ENCODE measurements at regions not wholly inside any gene's neighbourhood (a gene's known extent, or its start where the extent isn't known, plus 50 kb on each side); places are given as distances from the start of the nearest gene placed in this dataset.

GRCh38 chr11:13076961-13077360, 67.8 kb downstream of the RASSF10 start:
- DNase-seq (ENCODE audit: low read depth) = no peak

GRCh38 chr11:13080861-13081260, 71.7 kb downstream of the RASSF10 start:
- DNase-seq (ENCODE audit: low read depth) = no peak
- in situ Hi-C loops (cut with HindIII; ENCODE audit: low sequenced_read_pairs) = no loop called here
- no peak overlapping the region for H3K4me3 ChIP-seq (ENCODE audit: low read depth, low read length)
- TF ChIP-seq CTCF (IDR thresholded peaks at IDR 0.05; ENCODE audit: low read depth, low read length, missing control alignments) = no peak

More at GRCh38 chr11:13076961-13077360, 67.8 kb downstream of the RASSF10 start:
- in situ Hi-C loops (cut with HindIII; ENCODE audit: low sequenced_read_pairs) = no loop called here
- no peak for TF ChIP-seq CTCF (IDR thresholded peaks at IDR 0.05; ENCODE audit: low read depth, low read length, missing control alignments)
- H3K4me3 ChIP-seq (ENCODE audit: low read depth, low read length) = no peak overlapping the region

GRCh38 chr11:13082588-13082987, 73.5 kb downstream of the RASSF10 start:
- in situ Hi-C loops (cut with HindIII; ENCODE audit: low sequenced_read_pairs) = no loop called here
- no peak overlapping the region for H3K4me3 ChIP-seq (ENCODE audit: low read depth, low read length)
- DNase-seq (ENCODE audit: low read depth) = no peak
- TF ChIP-seq CTCF (IDR thresholded peaks at IDR 0.05; ENCODE audit: low read depth, low read length, missing control alignments) = no peak

- in situ Hi-C loops (cut with HindIII; ENCODE audit: low sequenced_read_pairs) = no loop called here
Measured at GRCh38 chr11:13090228-13090708, 81.2 kb downstream of the RASSF10 start.

GRCh38 chr11:13091373-13091772, 82.3 kb downstream of the RASSF10 start:
- in situ Hi-C loops (cut with HindIII; ENCODE audit: low sequenced_read_pairs) = no loop called here
- no peak for DNase-seq (ENCODE audit: low read depth)
- no peak for TF ChIP-seq CTCF (IDR thresholded peaks at IDR 0.05; ENCODE audit: low read depth, low read length, missing control alignments)
- H3K4me3 ChIP-seq (ENCODE audit: low read depth, low read length) = no peak overlapping the region

More at GRCh38 chr11:13090228-13090708, 81.2 kb downstream of the RASSF10 start:
- DNase-seq (ENCODE audit: low read depth) = no peak
- H3K4me3 ChIP-seq (ENCODE audit: low read depth, low read length) = no peak overlapping the region
- TF ChIP-seq CTCF (IDR thresholded peaks at IDR 0.05; ENCODE audit: low read depth, low read length, missing control alignments) = no peak

GRCh38 chr11:13091804-13092203, 82.7 kb downstream of the RASSF10 start:
- DNase-seq (ENCODE audit: low read depth) = no peak
- TF ChIP-seq CTCF (IDR thresholded peaks at IDR 0.05; ENCODE audit: low read depth, low read length, missing control alignments) = no peak
- H3K4me3 ChIP-seq (ENCODE audit: low read depth, low read length) = no peak overlapping the region
- in situ Hi-C loops (cut with HindIII; ENCODE audit: low sequenced_read_pairs) = no loop called here

All from astrocyte of the cerebellum (primary cell).